ENCODE measurements at regions not wholly inside any gene's neighbourhood (a gene's known extent, or its start where the extent isn't known, plus 50 kb on each side); places are given as distances from the start of the nearest gene placed in this dataset.
"Not testable (repeated sequence)": the region's sequence is repeated elsewhere in the genome, so short reads cannot be mapped to it uniquely, and the experiment has no call there.

- peaks cover 2% of the 10 kb centered on the region for H3K27me3 Mint-ChIP-seq (ENCODE audit: unreplicated experiment)
- no peaks in the 10 kb centered on the region for H3K36me3 Mint-ChIP-seq (ENCODE audit: low read depth, unreplicated experiment)
- H3K4me1 Mint-ChIP-seq (ENCODE audit: unreplicated experiment) = no peaks in the 10 kb centered on the region
Observed at GRCh38 chr10:125521721-125522680, 161.0 kb downstream of the TEX36 start.

GRCh38 chr10:125520968-125521367, 162.0 kb downstream of the TEX36 start:
- TF ChIP-seq, protein P1, sequence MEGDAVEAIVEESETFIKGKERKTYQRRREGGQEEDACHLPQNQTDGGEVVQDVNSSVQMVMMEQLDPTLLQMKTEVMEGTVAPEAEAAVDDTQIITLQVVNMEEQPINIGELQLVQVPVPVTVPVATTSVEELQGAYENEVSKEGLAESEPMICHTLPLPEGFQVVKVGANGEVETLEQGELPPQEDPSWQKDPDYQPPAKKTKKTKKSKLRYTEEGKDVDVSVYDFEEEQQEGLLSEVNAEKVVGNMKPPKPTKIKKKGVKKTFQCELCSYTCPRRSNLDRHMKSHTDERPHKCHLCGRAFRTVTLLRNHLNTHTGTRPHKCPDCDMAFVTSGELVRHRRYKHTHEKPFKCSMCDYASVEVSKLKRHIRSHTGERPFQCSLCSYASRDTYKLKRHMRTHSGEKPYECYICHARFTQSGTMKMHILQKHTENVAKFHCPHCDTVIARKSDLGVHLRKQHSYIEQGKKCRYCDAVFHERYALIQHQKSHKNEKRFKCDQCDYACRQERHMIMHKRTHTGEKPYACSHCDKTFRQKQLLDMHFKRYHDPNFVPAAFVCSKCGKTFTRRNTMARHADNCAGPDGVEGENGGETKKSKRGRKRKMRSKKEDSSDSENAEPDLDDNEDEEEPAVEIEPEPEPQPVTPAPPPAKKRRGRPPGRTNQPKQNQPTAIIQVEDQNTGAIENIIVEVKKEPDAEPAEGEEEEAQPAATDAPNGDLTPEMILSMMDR (IDR thresholded peaks at IDR 0.05; ENCODE audit: unreplicated experiment) = no peak
- Mint-ChIP-seq H3K36me3 (ENCODE audit: low read depth, unreplicated experiment) (no peaks in the 10 kb centered on the region), H3K9me3 (ENCODE audit: unreplicated experiment) (no peaks in the 10 kb centered on the region), H3K4me1 (ENCODE audit: unreplicated experiment) (no peaks in the 10 kb centered on the region), H3K4me3 (ENCODE audit: unreplicated experiment) (no peak overlapping the region), H3K27me3 (ENCODE audit: unreplicated experiment) (peaks cover 2% of the 10 kb centered on the region), H3K27ac (ENCODE audit: unreplicated experiment) (no peak overlapping the region)
- DNase-seq (ENCODE audit: low spot score) = no peak

More at GRCh38 chr10:125521721-125522680, 161.0 kb downstream of the TEX36 start:
- Mint-ChIP-seq H3K9me3 (ENCODE audit: unreplicated experiment) (no peaks in the 10 kb centered on the region), H3K27ac (ENCODE audit: unreplicated experiment) (no peak overlapping the region), H3K4me3 (ENCODE audit: unreplicated experiment) (no peak overlapping the region)
- TF ChIP-seq, protein P1 (IDR thresholded peaks at IDR 0.05; ENCODE audit: unreplicated experiment) = peak; percentile 95
- peak; percentile 15 for DNase-seq (ENCODE audit: low spot score)

- not testable (repeated sequence) for H3K4me1 Mint-ChIP-seq (ENCODE audit: unreplicated experiment); H3K4me3 Mint-ChIP-seq (ENCODE audit: unreplicated experiment); H3K36me3 Mint-ChIP-seq (ENCODE audit: low read depth, unreplicated experiment)
Observed at GRCh38 chr10:125518397-125518796, 164.6 kb downstream of the TEX36 start.

GRCh38 chr10:125515571-125515970, 167.4 kb downstream of the TEX36 start:
- DNase-seq (ENCODE audit: low spot score) = no peak
- Mint-ChIP-seq H3K9me3 (ENCODE audit: unreplicated experiment) (no peaks in the 10 kb centered on the region), H3K27ac (ENCODE audit: unreplicated experiment) (no peak overlapping the region), H3K36me3 (ENCODE audit: low read depth, unreplicated experiment) (no peaks in the 10 kb centered on the region), H3K27me3 (ENCODE audit: unreplicated experiment) (peaks cover 2% of the 10 kb centered on the region), H3K4me1 (ENCODE audit: unreplicated experiment) (peaks cover 5% of the 10 kb centered on the region), H3K4me3 (ENCODE audit: unreplicated experiment) (no peak overlapping the region)
- TF ChIP-seq, protein P1 (IDR thresholded peaks at IDR 0.05; ENCODE audit: unreplicated experiment) = no peak

More at GRCh38 chr10:125518397-125518796, 164.6 kb downstream of the TEX36 start:
- not testable (repeated sequence) for DNase-seq (ENCODE audit: low spot score); H3K27ac Mint-ChIP-seq (ENCODE audit: unreplicated experiment); H3K27me3 Mint-ChIP-seq (ENCODE audit: unreplicated experiment); H3K9me3 Mint-ChIP-seq (ENCODE audit: unreplicated experiment)

- no peaks in the 10 kb centered on the region for H3K36me3 Mint-ChIP-seq (ENCODE audit: low read depth, unreplicated experiment)
- TF ChIP-seq, protein P1 (IDR thresholded peaks at IDR 0.05; ENCODE audit: unreplicated experiment) = no peak
- peaks cover 2% of the 10 kb centered on the region for H3K27me3 Mint-ChIP-seq (ENCODE audit: unreplicated experiment)
- H3K27ac Mint-ChIP-seq (ENCODE audit: unreplicated experiment) = no peak overlapping the region
- no peak overlapping the region for H3K4me3 Mint-ChIP-seq (ENCODE audit: unreplicated experiment)
- peaks cover 5% of the 10 kb centered on the region for H3K4me1 Mint-ChIP-seq (ENCODE audit: unreplicated experiment)
- H3K9me3 Mint-ChIP-seq (ENCODE audit: unreplicated experiment) = no peaks in the 10 kb centered on the region
- DNase-seq (ENCODE audit: low spot score) = no peak
Observed at GRCh38 chr10:125514206-125515162, 168.5 kb downstream of the TEX36 start.

Data from endothelial cell (in vitro differentiated cells).